GM12873 (cell line): ENCODE measurements at regions not wholly inside any gene's neighbourhood (a gene's known extent, or its start where the extent isn't known, plus 50 kb on each side); places are given as distances from the start of the nearest gene placed in this dataset.

Experiments used
- CTCF ChIP-seq: IDR thresholded peaks from 2 replicates; pipeline ENCODE4 v1.5.1; 2012; ENCODE audit warnings: low read depth, mild to moderate bottlenecking, moderate library complexity, low read length, control low read depth; ENCODE audit not compliant: insufficient read depth; ENCODE audit errors: missing control alignments

- no peak for TF ChIP-seq CTCF
These were observed 69.8 kb upstream of the RAI2 start for GRCh38 chrX:17930850-17931249.

- TF ChIP-seq CTCF = no peak
These were observed 62.4 kb upstream of the RAI2 start for GRCh38 chrX:17923546-17923945.

- TF ChIP-seq CTCF = no peak
These were observed 61.2 kb upstream of the RAI2 start for GRCh38 chrX:17922303-17922702.

- TF ChIP-seq CTCF = no peak
These were observed 58.9 kb upstream of the RAI2 start for GRCh38 chrX:17919896-17920446.

GRCh38 chrX:17917945-17918577 is 57.0 kb upstream of the RAI2 start:
- TF ChIP-seq CTCF = no peak

- TF ChIP-seq CTCF = no peak
These were observed 52.7 kb upstream of the RAI2 start for GRCh38 chrX:17913801-17914200.
